IMR-90 (cell line): ENCODE measurements at regions not wholly inside any gene's neighbourhood (a gene's known extent, or its start where the extent isn't known, plus 50 kb on each side); places are given as distances from the start of the nearest gene placed in this dataset.
"Not testable (repeated sequence)": the region's sequence is repeated elsewhere in the genome, so short reads cannot be mapped to it uniquely, and the experiment has no call there.

Source experiments
- ATAC-seq: fragments of 200-7000 bp; cut with Tn5 transposase; 2 replicates; pipeline ENCODE4 v1.9.1; 2020; ENCODE audit warnings: low read depth, mild to moderate bottlenecking, moderate library complexity
- BruUV-seq: library from RNA; stranded (reverse); fragments of 400-500 nt; replicated peaks from 2 replicates; lab custom pipeline; 2021; lab: Mats Ljungman, UMichigan
- CTCF ChIA-PET: fragments of 300-600 bp; formaldehyde crosslinking; extraction: SDS; loops from one replicate; lab custom pipeline; 2021; ENCODE audit warnings: antibody characterized with exemption; lab: Yijun Ruan, JAX
- POLR2A ChIA-PET: fragments of 300-600 bp; sonication (Branson Sonifier 250); formaldehyde crosslinking; loops from one replicate; lab custom pipeline; 2022; ENCODE audit warnings: antibody characterized with exemption; ENCODE audit not compliant: unreplicated experiment; lab: Charles Lee
- DNase-seq: peaks from one replicate; pipeline ENCODE4 v3.0.0; 2013
- H2AFZ ChIP-seq: replicated peaks from 2 replicates; pipeline ENCODE3; 2013; ENCODE audit warnings: low read length, mild to moderate bottlenecking; ENCODE audit not compliant: poor library complexity
- H2AK5ac ChIP-seq: 2 replicates; pipeline ENCODE4 v1.6.1; 2013; ENCODE audit warnings: low read depth, low read length, inconsistent platforms
- H2AK9ac ChIP-seq: replicated peaks from 2 replicates; pipeline ENCODE3; 2013; ENCODE audit warnings: mild to moderate bottlenecking, low read depth, low read length, moderate library complexity; ENCODE audit not compliant: poor library complexity
- H2BK120ac ChIP-seq: 2 replicates; pipeline ENCODE4 v1.6.1; 2013; ENCODE audit warnings: low read depth, low read length, inconsistent platforms
- H2BK15ac ChIP-seq: 3 replicates; pipeline ENCODE4 v1.6.1; 2013; ENCODE audit warnings: low read depth, low read length, inconsistent platforms
- H2BK20ac ChIP-seq: 2 replicates; pipeline ENCODE4 v1.6.1; 2013; ENCODE audit warnings: low read depth, mild to moderate bottlenecking, inconsistent platforms, low read length, moderate library complexity
- H2BK5ac ChIP-seq: 2 replicates; pipeline ENCODE4 v1.6.1; 2013; ENCODE audit warnings: mild to moderate bottlenecking, low read depth, low read length, inconsistent platforms; ENCODE audit not compliant: poor library complexity, severe bottlenecking
- H3K14ac ChIP-seq: replicated peaks from 2 replicates; pipeline ENCODE4 v1.6.1; 2013; ENCODE audit warnings: low read depth, low read length, inconsistent platforms
- H3K18ac ChIP-seq: 2 replicates; pipeline ENCODE4 v1.6.1; 2013; ENCODE audit warnings: low read depth, low read length, control low read depth
- H3K23ac ChIP-seq: 2 replicates; pipeline ENCODE4 v1.6.1; 2013; ENCODE audit warnings: low read depth, low read length, inconsistent platforms
- H3K27ac ChIP-seq: 2 replicates; pipeline ENCODE4 v1.5.1; 2013; ENCODE audit warnings: mild to moderate bottlenecking, control low read depth, low read length; ENCODE audit not compliant: insufficient read depth
- H3K27me3 ChIP-seq: 2 replicates; pipeline ENCODE4 v1.6.1; 2013; ENCODE audit warnings: low read length; ENCODE audit not compliant: control insufficient read depth, insufficient read depth
- H3K36me3 ChIP-seq: 2 replicates; pipeline ENCODE4 v1.6.1; 2013; ENCODE audit warnings: low read length, mixed read lengths; ENCODE audit not compliant: control insufficient read depth, insufficient read depth
- H3K4ac ChIP-seq: 2 replicates; pipeline ENCODE4 v1.6.1; 2013; ENCODE audit warnings: low read depth, low read length, inconsistent platforms
- H3K4me1 ChIP-seq: 2 replicates; pipeline ENCODE4 v1.6.1; 2013; ENCODE audit warnings: low read length, mixed read lengths; ENCODE audit not compliant: control insufficient read depth, insufficient read depth
- H3K4me2 ChIP-seq: 2 replicates; pipeline ENCODE4 v1.6.1; 2013; ENCODE audit warnings: low read depth, mild to moderate bottlenecking, control low read depth, low read length, moderate library complexity
- H3K4me3 ChIP-seq: 2 replicates; pipeline ENCODE4 v1.5.1; 2013; ENCODE audit warnings: low read depth, mild to moderate bottlenecking, control low read depth, low read length, moderate library complexity; ENCODE audit not compliant: insufficient read depth
- H3K56ac ChIP-seq: 2 replicates; pipeline ENCODE4 v1.6.1; 2013; ENCODE audit warnings: low read length, inconsistent platforms; ENCODE audit not compliant: insufficient read depth; ENCODE audit errors: extremely low read depth
- H3K79me1 ChIP-seq, 2 experiments: 2 replicates each; pipeline ENCODE4 v1.6.1; 2013; ENCODE audit warnings: low read length in 2 of 2, inconsistent platforms in 1 of 2, low read depth in 1 of 2
- H3K9ac ChIP-seq: 2 replicates; pipeline ENCODE4 v1.6.1; 2013; ENCODE audit warnings: low read depth, low read length, control low read depth
- H3K9me1 ChIP-seq: 2 replicates; pipeline ENCODE4 v1.6.1; 2013; ENCODE audit warnings: low read length, inconsistent platforms; ENCODE audit not compliant: insufficient read depth
- H3K9me3 ChIP-seq: 2 replicates; pipeline ENCODE4 v1.6.1; 2013; ENCODE audit warnings: low read length; ENCODE audit not compliant: control insufficient read depth, insufficient read depth
- H4K20me1 ChIP-seq: 2 replicates; pipeline ENCODE4 v1.6.1; 2013; ENCODE audit warnings: low read length, inconsistent platforms; ENCODE audit not compliant: insufficient read depth
- H4K5ac ChIP-seq: 2 replicates; pipeline ENCODE4 v1.6.1; 2013; ENCODE audit warnings: mild to moderate bottlenecking, low read depth, low read length, control low read depth
- H4K8ac ChIP-seq, 2 experiments: 2 replicates each; pipeline ENCODE4 v1.6.1; 2013; ENCODE audit warnings: low read depth in 2 of 2, low read length in 2 of 2, control low read depth in 1 of 2, inconsistent platforms in 1 of 2
- H4K91ac ChIP-seq: 2 replicates; pipeline ENCODE4 v1.6.1; 2013; ENCODE audit warnings: low read depth, low read length, inconsistent platforms; ENCODE audit not compliant: insufficient read depth
- WGBS, 2 experiments: methylation state at CpG; one replicate each; pipeline versions ENCODE4 v1.1.5 to v1.1.7; 2013; ENCODE audit warnings: missing lambda C conversion rate in 2 of 2; ENCODE audit not compliant: insufficient read length in 1 of 2; ENCODE audit errors: extremely low coverage in 2 of 2; 5-methylcytosine and 5-hydroxymethylcytosine counted together
- dilution Hi-C: fragments of 300-500 bp; cut with HindIII; formaldehyde crosslinking; loops from one replicate; pipeline ENCODE4 v1.14.3; 2018; ENCODE audit warnings: low sequenced_read_pairs; ENCODE audit not compliant: unreplicated experiment
- in situ Hi-C: fragments of 300-500 bp; cut with MboI; formaldehyde crosslinking; loops from 3 replicates; pipeline ENCODE4 v1.14.3; 2019; ENCODE audit warnings: low sequenced_read_pairs, inconsistent platforms, mixed read lengths
- intact Hi-C: fragments of 100-400 bp; cut with micrococcal nuclease; formaldehyde crosslinking; loops from 2 replicates; pipeline ENCODE4 v1.10.0; 2022

DNA sequence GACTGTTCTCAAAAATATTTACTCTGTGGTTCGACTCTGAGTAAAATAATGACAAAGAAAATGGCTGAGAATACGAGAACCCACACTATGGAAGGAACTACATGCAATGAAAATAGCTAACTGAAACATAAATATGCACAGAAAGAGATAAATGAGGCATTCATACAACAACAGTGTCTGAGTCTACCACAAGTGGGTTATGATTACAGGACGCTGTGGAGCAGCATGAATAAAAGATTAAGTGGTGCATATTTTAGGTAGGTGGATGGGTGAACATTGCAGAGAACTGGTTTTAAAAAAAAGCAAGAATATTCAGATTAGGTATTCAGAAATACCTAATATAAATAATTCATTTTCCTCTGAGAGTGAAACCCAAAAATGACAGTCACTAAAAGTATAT lies 93.9 kb upstream of the TRIM77 start:
- H2BK5ac ChIP-seq, H4K20me1 ChIP-seq, H2AFZ ChIP-seq, H3K9me3 ChIP-seq, BruUV-seq, H2AK9ac ChIP-seq, H3K9ac ChIP-seq, dilution Hi-C loops, H3K27me3 ChIP-seq, H4K5ac ChIP-seq, intact Hi-C loops, H3K36me3 ChIP-seq, H3K79me1 ChIP-seq, H2BK15ac ChIP-seq, H3K4me3 ChIP-seq, H3K56ac ChIP-seq, H4K91ac ChIP-seq, H3K23ac ChIP-seq, H2BK120ac ChIP-seq, H2BK20ac ChIP-seq, H3K4ac ChIP-seq, H3K18ac ChIP-seq, DNase-seq, POLR2A ChIA-PET, H3K4me1 ChIP-seq, H4K8ac ChIP-seq, H3K27ac ChIP-seq, H3K9me1 ChIP-seq, H3K4me2 ChIP-seq, ATAC-seq, H3K14ac ChIP-seq, H2AK5ac ChIP-seq: not testable (repeated sequence)
- in situ Hi-C loops, result loop anchor here (10.0 kb wide), 1 partner anchor 281 kb away; no protein-coding TSS in a partner anchor
- CTCF ChIA-PET, result interaction anchor here (0.7 kb wide), 1 partner anchor 378 kb away, joined by 3 read pairs; no protein-coding TSS in a partner anchor
- no CpG with 5 or more reads among the region's 3 CpGs for WGBS, 2 experiments
